Upper lobe of left lung (tissue), 4 donors: ENCODE measurements at regions not wholly inside any gene's neighbourhood (a gene's known extent, or its start where the extent isn't known, plus 50 kb on each side); places are given as distances from the start of the nearest gene placed in this dataset.

ENCODE experiments used
- CTCF ChIP-seq, 6 experiments: fragments of 450-650 bp in 4 of 6; fragments of 200-600 bp in 2 of 6; sonication (generic) in 2 of 6; IDR thresholded peaks; one replicate each; pipeline ENCODE4 v1.5.1; 2016 to 2019; ENCODE audit warnings: antibody characterized with exemption in 6 of 6
- POLR2AphosphoS5 ChIP-seq, 2 donors: sonication (generic); formaldehyde crosslinking; IDR thresholded peaks; one replicate each; pipeline ENCODE4 v1.5.1; 2017; ENCODE audit warnings: antibody characterized with exemption in 2 of 2

GRCh38 chr10:22832851-22833250 lies 95.0 kb upstream of the ARMC3 start:
- TF ChIP-seq POLR2AphosphoS5 (IDR thresholded peaks at IDR 0.05) = no peak
- TF ChIP-seq CTCF (IDR thresholded peaks at IDR 0.05) = no peak
